OCI-LY3 (cell line): ENCODE measurements at regions not wholly inside any gene's neighbourhood (a gene's known extent, or its start where the extent isn't known, plus 50 kb on each side); places are given as distances from the start of the nearest gene placed in this dataset.
"Not testable (repeated sequence)": the region's sequence is repeated elsewhere in the genome, so short reads cannot be mapped to it uniquely, and the experiment has no call there.

Source experiments
- H2AFZ ChIP-seq: fragments of 200-600, 300-600 bp; shearing (Covaris generic); 2 replicates; pipeline ENCODE4 v1.6.0; 2014; ENCODE audit warnings: antibody characterized with exemption, low read depth, low read length
- H3K27ac ChIP-seq: fragments of 200-600, 300-600 bp; sonication (generic); 2 replicates; pipeline ENCODE4 v1.5.1; 2014; ENCODE audit warnings: mild to moderate bottlenecking, low read length, moderate library complexity, mixed read lengths
- H3K27me3 ChIP-seq: fragments of 200-600, 300-600 bp; sonication (generic); 2 replicates; pipeline ENCODE4 v1.6.1; 2014; ENCODE audit warnings: low read depth, low read length, mixed read lengths
- H3K36me3 ChIP-seq: fragments of 200-600, 300-600 bp; sonication (generic); replicated peaks from 2 replicates; pipeline ENCODE3; 2014; ENCODE audit warnings: low read depth, low read length, mixed read lengths
- H3K4me1 ChIP-seq: fragments of 300-600, 200-600 bp; sonication (generic); 2 replicates; pipeline ENCODE4 v1.6.1; 2014; ENCODE audit warnings: low read length, mixed read lengths
- H3K4me2 ChIP-seq: fragments of 200-600, 300-600 bp; sonication (generic); 2 replicates; pipeline ENCODE4 v1.6.1; 2014; ENCODE audit warnings: low read length, mixed read lengths
- H3K4me3 ChIP-seq: fragments of 300-600, 200-600 bp; sonication (generic); 2 replicates; pipeline ENCODE4 v1.5.1; 2014; ENCODE audit warnings: antibody characterized with exemption, mild to moderate bottlenecking, low read length, moderate library complexity
- H3K79me2 ChIP-seq: fragments of 300-600, 200-600 bp; shearing (Covaris generic); 2 replicates; pipeline ENCODE4 v1.6.1; 2014; ENCODE audit warnings: mild to moderate bottlenecking, low read length, mixed read lengths
- H3K9ac ChIP-seq: fragments of 300-600, 200-600 bp; shearing (Covaris generic); 2 replicates; pipeline ENCODE4 v1.6.0; 2014; ENCODE audit warnings: mild to moderate bottlenecking, low read length, moderate library complexity
- H3K9me3 ChIP-seq: fragments of 200-600, 300-600 bp; shearing (Covaris generic); 2 replicates; pipeline ENCODE4 v1.6.1; 2014; ENCODE audit warnings: low read length, mixed read lengths; ENCODE audit not compliant: insufficient read depth
- H4K20me1 ChIP-seq: fragments of 200-600, 300-600 bp; sonication (generic); 2 replicates; pipeline ENCODE4 v1.6.1; 2016; ENCODE audit warnings: low read length, mixed read lengths; ENCODE audit not compliant: insufficient read depth
- CTCF ChIP-seq: fragments of 200-600, 300-600 bp; sonication (generic); IDR thresholded peaks from 2 replicates; pipeline ENCODE4 v1.5.1; 2014; ENCODE audit warnings: antibody characterized with exemption, low read length, low read depth
- EZH2phosphoT487 ChIP-seq: fragments of 200-600 bp; shearing (Covaris generic); IDR thresholded peaks from 2 replicates; pipeline ENCODE4 v1.6.1; 2018; ENCODE audit warnings: antibody characterized with exemption, mixed run types, low read depth

GRCh38 chr6:139954463-139955071 lies 580.1 kb upstream of the CITED2 start:
- Histone ChIP-seq H3K27me3 (no peaks in the 10 kb centered on the region), H3K4me1 (no peaks in the 10 kb centered on the region), H3K9ac (no peak overlapping the region), H3K27ac (no peak overlapping the region), H3K4me3 (no peak overlapping the region), H2AFZ (no peak overlapping the region), H3K4me2 (no peak overlapping the region), H3K79me2 (no peaks in the 10 kb centered on the region), H3K9me3 (no peaks in the 10 kb centered on the region), H4K20me1 (no peaks in the 10 kb centered on the region), H3K36me3 (no peaks in the 10 kb centered on the region)
- TF ChIP-seq CTCF (no peak), EZH2phosphoT487 (no peak)

GRCh38 chr6:139953780-139954179 lies 579.3 kb upstream of the CITED2 start:
- not testable (repeated sequence) for H2AFZ ChIP-seq, H3K4me2 ChIP-seq, H3K9me3 ChIP-seq, H3K79me2 ChIP-seq, H3K27me3 ChIP-seq, H3K36me3 ChIP-seq, H3K4me1 ChIP-seq, H4K20me1 ChIP-seq, H3K27ac ChIP-seq, H3K9ac ChIP-seq, H3K4me3 ChIP-seq

GRCh38 chr6:139951172-139951571 lies 576.7 kb upstream of the CITED2 start:
- Histone ChIP-seq H3K9me3 (no peaks in the 10 kb centered on the region), H3K36me3 (no peaks in the 10 kb centered on the region), H3K4me1 (no peaks in the 10 kb centered on the region), H4K20me1 (no peaks in the 10 kb centered on the region), H3K9ac (no peak overlapping the region), H3K27me3 (no peaks in the 10 kb centered on the region), H3K4me3 (no peak overlapping the region), H2AFZ (no peak overlapping the region), H3K79me2 (no peaks in the 10 kb centered on the region), H3K4me2 (no peak overlapping the region), H3K27ac (no peak overlapping the region)
- no peak for TF ChIP-seq EZH2phosphoT487

GRCh38 chr6:139944976-139945375 lies 570.5 kb upstream of the CITED2 start:
- Histone ChIP-seq H2AFZ (no peak overlapping the region), H3K79me2 (no peaks in the 10 kb centered on the region), H3K9ac (no peak overlapping the region), H4K20me1 (no peaks in the 10 kb centered on the region), H3K4me1 (peaks cover 16% of the 10 kb centered on the region), H3K4me2 (no peak overlapping the region), H3K9me3 (no peaks in the 10 kb centered on the region), H3K4me3 (no peak overlapping the region), H3K36me3 (no peaks in the 10 kb centered on the region), H3K27me3 (no peaks in the 10 kb centered on the region), H3K27ac (no peak overlapping the region)
- no peak for TF ChIP-seq EZH2phosphoT487
- TF ChIP-seq CTCF, result no peak

- H3K9ac ChIP-seq, result no peak overlapping the region
- TF ChIP-seq CTCF (no peak), EZH2phosphoT487 (no peak)
- no peak overlapping the region for H3K4me2 ChIP-seq
These were observed 569.7 kb upstream of the CITED2 start for GRCh38 chr6:139944131-139944530.

More at GRCh38 chr6:139944131-139944530, 569.7 kb upstream of the CITED2 start:
- H3K36me3 ChIP-seq, result no peaks in the 10 kb centered on the region
- no peaks in the 10 kb centered on the region for H3K9me3 ChIP-seq
- H3K79me2 ChIP-seq, result no peaks in the 10 kb centered on the region
- H3K4me3 ChIP-seq, result no peak overlapping the region
- H3K4me1 ChIP-seq, result peaks cover 16% of the 10 kb centered on the region
- H2AFZ ChIP-seq, result no peak overlapping the region
- H3K27ac ChIP-seq, result no peak overlapping the region
- no peaks in the 10 kb centered on the region for H3K27me3 ChIP-seq
- H4K20me1 ChIP-seq, result no peaks in the 10 kb centered on the region
